Right renal cortex interstitium (tissue), 3 donors: ENCODE measurements at regions not wholly inside any gene's neighbourhood (a gene's known extent, or its start where the extent isn't known, plus 50 kb on each side); places are given as distances from the start of the nearest gene placed in this dataset.

Source experiments
- DNase-seq, 3 donors: peaks; one replicate each; pipeline ENCODE4 v3.0.0-alpha.2; 2013; ENCODE audit warnings: low read depth in 3 of 3, low spot score in 2 of 3

GRCh38 chr16:55151561-55152305 lies 172.3 kb upstream of the IRX6 start:
- DNase-seq = no peak

GRCh38 chr16:55152875-55153390 lies 171.1 kb upstream of the IRX6 start:
- DNase-seq = no peak

GRCh38 chr16:55154262-55154661 lies 169.7 kb upstream of the IRX6 start:
- no peak for DNase-seq

- no peak for DNase-seq
Observed at GRCh38 chr16:55154956-55155355, 169.0 kb upstream of the IRX6 start.

GRCh38 chr16:55155815-55156214 lies 168.2 kb upstream of the IRX6 start:
- no peak for DNase-seq

- DNase-seq = no peak
Observed at GRCh38 chr16:55169780-55170179, 154.2 kb upstream of the IRX6 start.

- no peak for DNase-seq
Observed at GRCh38 chr16:55171241-55171640, 152.8 kb upstream of the IRX6 start.

- no peak for DNase-seq
Observed at GRCh38 chr16:55175389-55175788, 148.6 kb upstream of the IRX6 start.

GRCh38 chr16:55176901-55177300 lies 147.1 kb upstream of the IRX6 start:
- no peak for DNase-seq

GRCh38 chr16:55179411-55179810 lies 144.6 kb upstream of the IRX6 start:
- no peak for DNase-seq

GRCh38 chr16:55179852-55180585 lies 144.0 kb upstream of the IRX6 start:
- no peak for DNase-seq

GRCh38 chr16:55184052-55184451 lies 140.0 kb upstream of the IRX6 start:
- DNase-seq = no peak

GRCh38 chr16:55184619-55185018 lies 139.4 kb upstream of the IRX6 start:
- DNase-seq = no peak

- no peak for DNase-seq
Observed at GRCh38 chr16:55189224-55189623, 134.8 kb upstream of the IRX6 start.

GRCh38 chr16:55189682-55190636 lies 134.0 kb upstream of the IRX6 start:
- DNase-seq = no peak

- DNase-seq = no peak
Observed at GRCh38 chr16:55192734-55193133, 131.3 kb upstream of the IRX6 start.

- no peak for DNase-seq
Observed at GRCh38 chr16:55203570-55203969, 120.4 kb upstream of the IRX6 start.

GRCh38 chr16:55204069-55204468 lies 119.9 kb upstream of the IRX6 start:
- DNase-seq = no peak

GRCh38 chr16:55204923-55205322 lies 119.1 kb upstream of the IRX6 start:
- DNase-seq = no peak

GRCh38 chr16:55207693-55208428 lies 116.1 kb upstream of the IRX6 start:
- DNase-seq = no peak
